Brain microvascular endothelial cell (primary cell): ENCODE measurements at regions not wholly inside any gene's neighbourhood (a gene's known extent, or its start where the extent isn't known, plus 50 kb on each side); places are given as distances from the start of the nearest gene placed in this dataset.
A peak's percentile ranks its signal among the peaks of the same experiment; 100 is the strongest.

Experiments used
- DNase-seq: peaks from one replicate; pipeline ENCODE4 v3.0.0-alpha.2; 2020
- H3K27ac ChIP-seq: fragments of 250-450 bp; sonication (Bioruptor Pico); 2 replicates; pipeline ENCODE4 v1.5.1; 2020; ENCODE audit warnings: mild to moderate bottlenecking, moderate library complexity
- H3K27me3 ChIP-seq: fragments of 250-450 bp; sonication (Bioruptor Pico); replicated peaks from 2 replicates; pipeline ENCODE4 v1.5.1; 2020; ENCODE audit warnings: mild to moderate bottlenecking
- H3K36me3 ChIP-seq: fragments of 250-450 bp; sonication (Bioruptor Pico); replicated peaks from 2 replicates; pipeline ENCODE4 v1.5.1; 2020; ENCODE audit warnings: mild to moderate bottlenecking
- H3K4me3 ChIP-seq: 2 replicates; pipeline ENCODE4 v1.5.1; 2011; ENCODE audit warnings: low read depth, mild to moderate bottlenecking, control low read depth, low read length, moderate library complexity
- CTCF ChIP-seq: IDR thresholded peaks from 2 replicates; pipeline ENCODE4 v1.5.1; 2011; ENCODE audit warnings: low read depth, mild to moderate bottlenecking, moderate library complexity, low read length, control low read depth, inconsistent platforms; ENCODE audit errors: missing control alignments
- in situ Hi-C: cut with HindIII; loops from 2 replicates; pipeline ENCODE4 v1.10.0; 2017; ENCODE audit warnings: low sequenced_read_pairs, low pct_ligation_motif_present

GRCh38 chr5:34563931-34564709 is 92.0 kb upstream of the RAI14 start:
- H3K4me3 ChIP-seq = peak overlapping the region; percentile 5
- no peaks in the 10 kb centered on the region for H3K36me3 ChIP-seq
- in situ Hi-C loops = no loop called here
- DNase-seq = peak; percentile 83
- TF ChIP-seq CTCF = no peak
- H3K27me3 ChIP-seq = no peaks in the 10 kb centered on the region
- H3K27ac ChIP-seq = peak overlapping the region; percentile 69

GRCh38 chr5:34564710-34565235 is 91.4 kb upstream of the RAI14 start:
- Histone ChIP-seq H3K4me3 (no peak overlapping the region), H3K36me3 (no peaks in the 10 kb centered on the region), H3K27me3 (no peaks in the 10 kb centered on the region), H3K27ac (peak overlapping the region; percentile 69)
- DNase-seq = peak; percentile 52
- in situ Hi-C loops = no loop called here
- TF ChIP-seq CTCF = no peak

GRCh38 chr5:34570143-34570542 is 86.0 kb upstream of the RAI14 start:
- H3K4me3 ChIP-seq = no peak overlapping the region
- peak overlapping the region; percentile 95 for H3K27ac ChIP-seq
- no peak for DNase-seq
- in situ Hi-C loops = no loop called here
- H3K27me3 ChIP-seq = no peaks in the 10 kb centered on the region
- no peak for TF ChIP-seq CTCF
- no peaks in the 10 kb centered on the region for H3K36me3 ChIP-seq

- no peak for TF ChIP-seq CTCF
- H3K27me3 ChIP-seq = no peaks in the 10 kb centered on the region
- peak overlapping the region; percentile 95 for H3K27ac ChIP-seq
- no peaks in the 10 kb centered on the region for H3K36me3 ChIP-seq
- H3K4me3 ChIP-seq = peak overlapping the region; percentile 18
- peak; percentile 74 for DNase-seq
- in situ Hi-C loops = no loop called here
Measured at GRCh38 chr5:34570721-34571676, 85.1 kb upstream of the RAI14 start.

- Histone ChIP-seq H3K27ac (peak overlapping the region; percentile 95), H3K36me3 (no peaks in the 10 kb centered on the region)
Measured at GRCh38 chr5:34571677-34572041, 84.5 kb upstream of the RAI14 start.

More at GRCh38 chr5:34571677-34572041, 84.5 kb upstream of the RAI14 start:
- TF ChIP-seq CTCF = no peak
- DNase-seq = peak; percentile 66
- in situ Hi-C loops = no loop called here
- Histone ChIP-seq H3K27me3 (no peaks in the 10 kb centered on the region), H3K4me3 (peak overlapping the region; percentile 18)
